ENCODE measurements at regions not wholly inside any gene's neighbourhood (a gene's known extent, or its start where the extent isn't known, plus 50 kb on each side); places are given as distances from the start of the nearest gene placed in this dataset.

GRCh38 chr2:78718473-78718872, 307.0 kb upstream of the REG3G start:
- TF ChIP-seq CTCF (IDR thresholded peaks at IDR 0.05 in 4 of 5, conservative IDR thresholded peaks at IDR 0.05 in 1 of 5) (no peak), POLR2A (IDR thresholded peaks at IDR 0.05) (no peak)
